Body of pancreas (tissue), 4 donors: ENCODE measurements at regions not wholly inside any gene's neighbourhood (a gene's known extent, or its start where the extent isn't known, plus 50 kb on each side); places are given as distances from the start of the nearest gene placed in this dataset.

Experiments
- POLR2A ChIP-seq, 3 donors: fragments of 450-650 bp; IDR thresholded peaks; one replicate each; pipeline ENCODE4 v1.6.1; 2016; ENCODE audit warnings: antibody characterized with exemption in 3 of 3, mild to moderate bottlenecking in 2 of 3
- TF ChIP-seq, protein P1 (sequence below), 7 experiments: fragments of 450-650 bp in 4 of 7; fragments of 200-600 bp in 3 of 7; sonication (generic) in 3 of 7; IDR thresholded peaks; one replicate each; pipeline ENCODE4 v1.5.1; 2016 to 2019; ENCODE audit warnings: antibody characterized with exemption in 7 of 7

- TF ChIP-seq, protein P1, sequence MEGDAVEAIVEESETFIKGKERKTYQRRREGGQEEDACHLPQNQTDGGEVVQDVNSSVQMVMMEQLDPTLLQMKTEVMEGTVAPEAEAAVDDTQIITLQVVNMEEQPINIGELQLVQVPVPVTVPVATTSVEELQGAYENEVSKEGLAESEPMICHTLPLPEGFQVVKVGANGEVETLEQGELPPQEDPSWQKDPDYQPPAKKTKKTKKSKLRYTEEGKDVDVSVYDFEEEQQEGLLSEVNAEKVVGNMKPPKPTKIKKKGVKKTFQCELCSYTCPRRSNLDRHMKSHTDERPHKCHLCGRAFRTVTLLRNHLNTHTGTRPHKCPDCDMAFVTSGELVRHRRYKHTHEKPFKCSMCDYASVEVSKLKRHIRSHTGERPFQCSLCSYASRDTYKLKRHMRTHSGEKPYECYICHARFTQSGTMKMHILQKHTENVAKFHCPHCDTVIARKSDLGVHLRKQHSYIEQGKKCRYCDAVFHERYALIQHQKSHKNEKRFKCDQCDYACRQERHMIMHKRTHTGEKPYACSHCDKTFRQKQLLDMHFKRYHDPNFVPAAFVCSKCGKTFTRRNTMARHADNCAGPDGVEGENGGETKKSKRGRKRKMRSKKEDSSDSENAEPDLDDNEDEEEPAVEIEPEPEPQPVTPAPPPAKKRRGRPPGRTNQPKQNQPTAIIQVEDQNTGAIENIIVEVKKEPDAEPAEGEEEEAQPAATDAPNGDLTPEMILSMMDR (IDR thresholded peaks at IDR 0.05) = no peak
- TF ChIP-seq POLR2A (IDR thresholded peaks at IDR 0.05) = no peak
Observed at GRCh38 chr5:130331332-130331731, 427.1 kb downstream of the CHSY3 start.
